GF-D8 (cell line): ENCODE measurements at regions not wholly inside any gene's neighbourhood (a gene's known extent, or its start where the extent isn't known, plus 50 kb on each side); places are given as distances from the start of the nearest gene placed in this dataset.
"Not testable (repeated sequence)": the region's sequence is repeated elsewhere in the genome, so short reads cannot be mapped to it uniquely, and the experiment has no call there.

Source experiments
- DNase-seq: peaks from one replicate; lab custom pipeline; 2025; lab: John Stamatoyannopoulos, UW

- DNase-seq, result no peak
Measured at GRCh38 chr17:33696102-33696501, 403.0 kb upstream of the ASIC2 start.

- DNase-seq, result no peak
Measured at GRCh38 chr17:33697557-33697956, 404.5 kb upstream of the ASIC2 start.

GRCh38 chr17:33701910-33702309 lies 408.8 kb upstream of the ASIC2 start:
- no peak for DNase-seq

GRCh38 chr17:33704856-33705255 lies 411.8 kb upstream of the ASIC2 start:
- DNase-seq, result no peak

GRCh38 chr17:33709881-33710280 lies 416.8 kb upstream of the ASIC2 start:
- no peak for DNase-seq

- no peak for DNase-seq
Measured at GRCh38 chr17:33712120-33712519, 419.0 kb upstream of the ASIC2 start.

GRCh38 chr17:33716957-33717356 lies 423.9 kb upstream of the ASIC2 start:
- DNase-seq, result no peak

- not testable (repeated sequence) for DNase-seq
Measured at GRCh38 chr17:33723736-33724135, 430.6 kb upstream of the ASIC2 start.

- no peak for DNase-seq
Measured at GRCh38 chr17:33725675-33726271, 432.7 kb upstream of the ASIC2 start.

GRCh38 chr17:33730131-33730530 lies 437.0 kb upstream of the ASIC2 start:
- no peak for DNase-seq

GRCh38 chr17:33732116-33732515 lies 439.0 kb upstream of the ASIC2 start:
- no peak for DNase-seq

- no peak for DNase-seq
Measured at GRCh38 chr17:33739714-33740113, 446.6 kb upstream of the ASIC2 start.

GRCh38 chr17:33745047-33745760 lies 452.1 kb upstream of the ASIC2 start:
- no peak for DNase-seq

- DNase-seq, result no peak
Measured at GRCh38 chr17:33749171-33749570, 456.1 kb upstream of the ASIC2 start.

- no peak for DNase-seq
Measured at GRCh38 chr17:33750943-33751701, 458.0 kb upstream of the ASIC2 start.

- DNase-seq, result no peak
Measured at GRCh38 chr17:33751702-33752065, 458.6 kb upstream of the ASIC2 start.

GRCh38 chr17:33753452-33753851 lies 460.4 kb upstream of the ASIC2 start:
- no peak for DNase-seq

- DNase-seq, result no peak
Measured at GRCh38 chr17:33756021-33756420, 462.9 kb upstream of the ASIC2 start.

GRCh38 chr17:33765871-33766270 lies 472.8 kb upstream of the ASIC2 start:
- no peak for DNase-seq

- DNase-seq, result no peak
Measured at GRCh38 chr17:33766721-33767120, 473.6 kb upstream of the ASIC2 start.

- no peak for DNase-seq
Measured at GRCh38 chr17:33769066-33769465, 476.0 kb upstream of the ASIC2 start.

GRCh38 chr17:33776304-33776703 lies 478.8 kb upstream of the CCL2 start:
- no peak for DNase-seq

GRCh38 chr17:33776903-33777302 lies 478.2 kb upstream of the CCL2 start:
- no peak for DNase-seq
